Right lobe of liver (tissue), 6 donors: ENCODE measurements at regions not wholly inside any gene's neighbourhood (a gene's known extent, or its start where the extent isn't known, plus 50 kb on each side); places are given as distances from the start of the nearest gene placed in this dataset.

Experiments used
- ATAC-seq, 4 donors: fragments of 200-7000 bp; cut with Tn5 transposase; one replicate each; pipeline ENCODE4 v1.9.1; 2020; ENCODE audit warnings: mild to moderate bottlenecking in 4 of 4, moderate library complexity in 4 of 4
- DNase-seq, 3 donors: peaks; one replicate each; pipeline ENCODE4 v3.0.0-alpha.2; 2020
- H3K27ac ChIP-seq, 3 donors: fragments of 200-600 bp; one replicate each; pipeline ENCODE4 v1.8.0; 2022
- H3K27me3 ChIP-seq, 2 donors: fragments of 200-600 bp; one replicate each; pipeline ENCODE4 v1.8.0; 2022
- H3K36me3 ChIP-seq, 4 donors: fragments of 200-600 bp; sonication (generic) in 1 of 4; one replicate each; pipeline versions ENCODE4 v1.5.1 to v1.8.0; 2017 to 2022; ENCODE audit warnings: control low read depth in 1 of 4
- H3K4me1 ChIP-seq, 4 donors: fragments of 200-600 bp; sonication (generic) in 1 of 4; one replicate each; pipeline versions ENCODE4 v1.5.1 to v1.8.0; 2017 to 2022; ENCODE audit warnings: control low read depth in 1 of 4
- H3K4me3 ChIP-seq, 3 donors: fragments of 200-600 bp; one replicate each; pipeline ENCODE4 v1.8.0; 2022
- H3K9me3 ChIP-seq, 4 donors: fragments of 200-600 bp; sonication (generic) in 1 of 4; one replicate each; pipeline versions ENCODE4 v1.5.1 to v1.8.0; 2017 to 2022; ENCODE audit warnings: control low read depth in 1 of 4
- CTCF ChIP-seq, 4 donors: fragments of 200-600 bp in 3 of 4; fragments of 450-650 bp in 1 of 4; IDR thresholded peaks; one replicate each; pipeline versions ENCODE4 v1.5.1 to v1.8.0; 2016 to 2022; ENCODE audit warnings: antibody characterized with exemption in 4 of 4, mild to moderate bottlenecking in 2 of 4
- POLR2A ChIP-seq: fragments of 450-650 bp; IDR thresholded peaks from one replicate; pipeline ENCODE4 v1.6.1; 2017; ENCODE audit warnings: antibody characterized with exemption, mild to moderate bottlenecking
- WGBS: methylation state at CpG from one replicate; pipeline ENCODE4 v1.1.6; 2018; ENCODE audit warnings: low coverage, low lambda C conversion rate; ENCODE audit not compliant: insufficient coverage; ENCODE audit errors: missing lambda C conversion rate; 5-methylcytosine and 5-hydroxymethylcytosine counted together
- intact Hi-C, 2 donors: fragments of 100-400 bp; cut with DNase I; formaldehyde crosslinking; loops; one replicate each; pipeline versions ENCODE4 v1.11.2 to v1.14.1; 2022
- donor health status: DM: no; HTN: yes; CAD: no.
- donor health status: DM: no; HTN: no; CAD: no.
- donor health status: DM: no; HTN: no; CAD: no.
- donor health status: DM: no; HTN: yes; CAD: no.
- donor health status: DM: no; HTN: yes; CAD: no.

- Histone ChIP-seq H3K36me3 (no peaks in the 10 kb centered on the region), H3K9me3 (no peaks in the 10 kb centered on the region), H3K4me3 (no peak overlapping the region), H3K27ac (no peak overlapping the region), H3K4me1 (peaks cover 0 to 11% (median 0%) of the 10 kb centered on the region in 4 donors), H3K27me3 (no peaks in the 10 kb centered on the region)
- intact Hi-C loops, result no loop called here
- no peak for ATAC-seq
- TF ChIP-seq CTCF (IDR thresholded peaks at IDR 0.05), result no peak
- no peak for TF ChIP-seq POLR2A
- DNase-seq, result peak in 2 of 3 donors; percentile 1 to 28
- 67% methylated on average over 3 of the region's 11 CpGs for WGBS
These were observed 71.6 kb upstream of the SHANK2 start for GRCh38 chr11:71323876-71324526.

GRCh38 chr11:71322861-71323582 lies 70.6 kb upstream of the SHANK2 start:
- H3K27me3 ChIP-seq, result no peaks in the 10 kb centered on the region
- intact Hi-C loops, result no loop called here
- no peaks in the 10 kb centered on the region for H3K36me3 ChIP-seq
- no peak overlapping the region for H3K27ac ChIP-seq
- H3K9me3 ChIP-seq, result no peaks in the 10 kb centered on the region
- ATAC-seq (no peak), DNase-seq (peak in 1 of 3 donors; percentile 8)
- WGBS, result 78% methylated on average over 9 of the region's 13 CpGs
- H3K4me3 ChIP-seq, result no peak overlapping the region
- H3K4me1 ChIP-seq, result peaks cover 0 to 11% (median 0%) of the 10 kb centered on the region in 4 donors
- TF ChIP-seq CTCF (IDR thresholded peaks at IDR 0.05) (no peak), POLR2A (no peak)

- H3K9me3 ChIP-seq, result no peaks in the 10 kb centered on the region
- H3K4me1 ChIP-seq, result peaks cover 0 to 11% (median 0%) of the 10 kb centered on the region in 4 donors
- WGBS, result 66% methylated on average over 5 of the region's 12 CpGs
- ATAC-seq (peak; percentile 52 to 89 (median 68)), DNase-seq (peak in 1 of 3 donors; percentile 14)
- H3K4me3 ChIP-seq, result no peak overlapping the region
- H3K27ac ChIP-seq, result no peak overlapping the region
- no peaks in the 10 kb centered on the region for H3K36me3 ChIP-seq
- intact Hi-C loops, result no loop called here
- no peaks in the 10 kb centered on the region for H3K27me3 ChIP-seq
- no peak for TF ChIP-seq CTCF (IDR thresholded peaks at IDR 0.05)
- no peak for TF ChIP-seq POLR2A
These were observed 69.9 kb upstream of the SHANK2 start for GRCh38 chr11:71322192-71322735.

GRCh38 chr11:71321433-71322191 lies 69.2 kb upstream of the SHANK2 start:
- Histone ChIP-seq H3K36me3 (no peaks in the 10 kb centered on the region), H3K27ac (no peak overlapping the region), H3K9me3 (no peaks in the 10 kb centered on the region), H3K4me1 (peaks cover 0 to 11% (median 0%) of the 10 kb centered on the region in 4 donors), H3K4me3 (no peak overlapping the region), H3K27me3 (no peaks in the 10 kb centered on the region)
- TF ChIP-seq CTCF (IDR thresholded peaks at IDR 0.05) (no peak), POLR2A (no peak)
- ATAC-seq (peak in 3 of 4 donors; percentile 30 to 79 (median 41)), DNase-seq (peak in 1 of 3 donors; percentile 11)
- intact Hi-C loops, result no loop called here
- WGBS, result 47% methylated on average over 3 of the region's 11 CpGs
